Right atrium auricular region (tissue), 2 donors: ENCODE measurements at regions not wholly inside any gene's neighbourhood (a gene's known extent, or its start where the extent isn't known, plus 50 kb on each side); places are given as distances from the start of the nearest gene placed in this dataset.

Experiments used
- DNase-seq: peaks from one replicate; pipeline ENCODE4 v3.0.0-alpha.2; 2019; ENCODE audit warnings: low spot score
- H3K27ac ChIP-seq, 2 donors: fragments of 200-600 bp; sonication (generic); 1 replicate in 1 of 2; 2 replicates in 1 of 2; pipeline ENCODE4 v1.5.1; 2016 to 2019
- H3K27me3 ChIP-seq, 2 donors: fragments of 200-600 bp; sonication (generic); one replicate each; pipeline versions ENCODE4 v1.5.1 to v1.6.0; 2017 to 2019
- H3K36me3 ChIP-seq: fragments of 200-600 bp; sonication (generic); one replicate; pipeline ENCODE4 v1.5.1; 2016
- H3K4me1 ChIP-seq, 2 donors: fragments of 200-600 bp; sonication (generic); one replicate each; pipeline versions ENCODE4 v1.5.1 to v1.6.0; 2017 to 2019
- H3K4me3 ChIP-seq, 2 donors: fragments of 200-600 bp; sonication (generic); 1 replicate in 1 of 2; 2 replicates in 1 of 2; pipeline ENCODE4 v1.5.1; 2017 to 2019; ENCODE audit warnings: mild to moderate bottlenecking in 1 of 2, moderate library complexity in 1 of 2
- H3K9me3 ChIP-seq, 2 donors: fragments of 200-600 bp; sonication (generic); one replicate each; pipeline ENCODE4 v1.5.1; 2019
- CTCF ChIP-seq, 2 donors: fragments of 200-600 bp; sonication (generic); IDR thresholded peaks; one replicate each; pipeline ENCODE4 v1.5.1; 2019; ENCODE audit warnings: antibody characterized with exemption in 2 of 2

DNA sequence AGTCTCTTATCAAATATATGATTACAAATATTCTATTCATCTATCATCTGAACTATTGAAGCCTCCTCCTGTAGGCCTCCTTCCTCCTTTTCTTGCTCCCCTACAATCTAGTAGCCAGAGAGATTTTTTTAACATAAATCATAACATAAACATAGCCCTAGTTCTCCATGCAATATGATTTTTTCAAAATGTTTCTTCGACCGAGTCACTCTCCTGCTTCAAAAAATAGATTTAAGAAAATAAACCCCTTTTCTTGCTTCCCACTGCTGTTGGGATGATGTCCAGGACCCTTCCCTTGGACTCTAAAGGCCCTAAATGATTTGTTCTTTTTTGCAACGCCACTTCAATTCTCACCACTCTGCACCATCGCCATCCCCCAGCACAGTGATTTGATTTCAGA is 319.7 kb upstream of the TSHZ3 start:
- Histone ChIP-seq H3K36me3 (no peaks in the 10 kb centered on the region), H3K4me3 (no peak overlapping the region), H3K27me3 (no peaks in the 10 kb centered on the region), H3K9me3 (no peaks in the 10 kb centered on the region), H3K27ac (no peak overlapping the region), H3K4me1 (no peaks in the 10 kb centered on the region)
- no peak for TF ChIP-seq CTCF (IDR thresholded peaks at IDR 0.05)
- DNase-seq: no peak

GRCh38 chr19:31670931-31671330 is 321.7 kb upstream of the TSHZ3 start:
- H3K36me3 ChIP-seq: no peaks in the 10 kb centered on the region
- no peak overlapping the region for H3K27ac ChIP-seq
- H3K9me3 ChIP-seq: no peaks in the 10 kb centered on the region
- no peaks in the 10 kb centered on the region for H3K4me1 ChIP-seq
- H3K4me3 ChIP-seq: no peak overlapping the region
- no peak for TF ChIP-seq CTCF (IDR thresholded peaks at IDR 0.05)
- DNase-seq: no peak
- no peaks in the 10 kb centered on the region for H3K27me3 ChIP-seq

DNA sequence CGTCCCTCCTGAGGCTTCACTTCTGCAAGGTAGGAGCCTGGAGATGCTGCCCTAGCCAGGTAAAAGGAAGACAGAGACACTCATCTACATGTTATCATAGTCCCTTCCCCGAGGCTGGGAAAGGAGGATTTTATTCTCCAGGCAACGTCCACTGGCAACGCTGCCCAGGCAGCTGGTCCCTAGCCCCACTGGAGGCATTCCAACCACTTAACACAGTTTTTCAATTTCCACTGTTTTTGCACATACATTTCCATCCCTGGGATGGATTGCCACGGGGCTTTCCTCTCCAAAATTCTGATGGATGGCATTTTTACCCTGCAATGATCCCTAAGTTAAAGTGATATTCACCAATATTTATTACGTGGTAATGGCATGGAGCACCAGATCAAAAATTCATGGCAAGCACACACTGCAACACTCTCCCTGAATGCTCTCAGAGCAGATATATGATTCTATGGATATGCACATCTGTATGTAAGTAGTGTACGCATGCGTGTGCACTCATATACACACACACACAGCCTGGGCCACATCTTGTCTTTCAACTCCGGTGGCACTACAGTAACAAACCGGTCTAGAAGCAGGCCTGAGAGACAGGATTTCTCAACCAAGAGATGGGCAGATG is 322.3 kb upstream of the TSHZ3 start:
- no peak for TF ChIP-seq CTCF (IDR thresholded peaks at IDR 0.05)
- no peak for DNase-seq
- H3K4me3 ChIP-seq: no peak overlapping the region
- H3K36me3 ChIP-seq: no peaks in the 10 kb centered on the region
- H3K27ac ChIP-seq: no peak overlapping the region
- H3K9me3 ChIP-seq: no peaks in the 10 kb centered on the region
- H3K27me3 ChIP-seq: no peaks in the 10 kb centered on the region
- H3K4me1 ChIP-seq: no peaks in the 10 kb centered on the region

DNA sequence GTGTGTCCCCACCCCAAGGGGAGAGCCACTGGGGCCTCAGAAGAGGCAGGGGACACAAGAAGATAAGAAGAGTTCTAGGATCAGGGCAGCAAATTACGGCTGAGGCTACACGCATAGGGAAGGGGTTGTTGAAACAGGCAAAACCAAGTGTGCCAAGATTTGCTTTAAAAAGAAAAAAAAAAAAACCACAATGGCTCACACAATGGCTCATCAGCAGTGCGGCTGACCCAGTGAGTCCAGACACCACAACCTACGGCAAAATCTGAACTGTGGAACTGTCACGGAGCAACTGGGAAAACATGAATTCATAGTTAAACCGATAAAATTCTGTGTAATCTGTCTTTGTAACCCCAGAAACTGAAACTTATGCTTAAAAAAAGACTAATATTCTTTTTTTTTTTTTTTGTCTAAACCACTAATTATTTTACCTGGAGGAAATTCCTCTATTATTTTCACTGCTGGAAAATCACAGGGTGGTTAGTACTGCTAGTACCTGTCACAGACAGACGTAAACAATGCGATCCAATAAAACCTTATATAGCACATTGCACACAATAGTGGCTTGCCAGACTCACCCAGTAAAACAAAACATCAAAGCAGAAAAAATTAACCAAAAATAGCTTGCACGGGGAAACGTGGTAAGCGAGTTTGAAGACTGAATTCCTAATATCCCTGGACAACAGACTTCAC is 325.4 kb upstream of the TSHZ3 start:
- DNase-seq: no peak
- Histone ChIP-seq H3K4me3 (no peak overlapping the region), H3K27me3 (no peaks in the 10 kb centered on the region), H3K27ac (no peak overlapping the region), H3K9me3 (no peaks in the 10 kb centered on the region), H3K36me3 (no peaks in the 10 kb centered on the region), H3K4me1 (no peaks in the 10 kb centered on the region)
- no peak for TF ChIP-seq CTCF (IDR thresholded peaks at IDR 0.05)

DNA sequence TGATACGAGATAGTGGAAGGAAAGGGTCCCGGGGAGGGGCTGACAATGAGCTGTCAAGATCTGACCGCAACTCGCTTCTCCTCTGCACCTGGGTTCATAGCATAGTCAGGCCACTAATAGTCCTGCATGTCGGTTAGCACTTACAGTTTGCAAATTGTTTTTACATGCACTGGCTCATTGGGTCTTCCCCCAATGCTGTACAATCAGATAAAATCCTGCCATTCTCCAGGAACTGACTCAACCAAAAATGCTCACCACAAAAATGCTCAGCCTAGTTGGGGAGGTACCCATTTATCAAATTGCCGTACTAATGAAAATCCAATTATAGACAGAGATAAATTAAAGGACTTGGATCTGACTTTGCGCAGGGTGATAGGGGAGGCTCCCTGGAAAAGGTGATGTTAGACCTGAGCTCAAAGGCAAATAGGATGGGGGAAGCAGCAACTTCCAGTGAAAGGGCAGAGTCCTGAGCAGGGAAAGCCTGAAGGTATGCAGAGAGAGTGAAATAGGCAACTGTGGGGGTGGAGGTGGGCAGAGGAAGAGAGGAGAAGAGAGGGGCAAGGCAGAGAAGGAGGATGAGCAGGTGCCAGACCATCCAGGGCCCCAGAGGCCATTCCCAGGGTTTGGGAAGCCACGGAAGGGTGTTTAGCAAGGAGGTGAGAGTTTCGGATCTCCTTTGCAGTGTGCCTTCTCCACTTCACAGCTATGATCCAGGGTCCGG is 326.1 kb upstream of the TSHZ3 start:
- H3K27me3 ChIP-seq: no peaks in the 10 kb centered on the region
- H3K4me3 ChIP-seq: no peak overlapping the region
- H3K4me1 ChIP-seq: no peaks in the 10 kb centered on the region
- no peak for TF ChIP-seq CTCF (IDR thresholded peaks at IDR 0.05)
- no peaks in the 10 kb centered on the region for H3K9me3 ChIP-seq
- no peak overlapping the region for H3K27ac ChIP-seq
- no peaks in the 10 kb centered on the region for H3K36me3 ChIP-seq
- DNase-seq: no peak
